CD4-positive, alpha-beta memory T cell (primary cell): ENCODE measurements at regions not wholly inside any gene's neighbourhood (a gene's known extent, or its start where the extent isn't known, plus 50 kb on each side); places are given as distances from the start of the nearest gene placed in this dataset.

ENCODE experiments used
- CTCF ChIA-PET: fragments of 350-600 bp; sonication (Branson Sonifier 250); formaldehyde crosslinking; loops from one replicate; lab custom pipeline; 2021; ENCODE audit warnings: inconsistent platforms; ENCODE audit not compliant: partially characterized antibody; lab: Charles Lee
- POLR2A ChIA-PET: fragments of 350-600 bp; sonication (Branson Sonifier 250); formaldehyde crosslinking; loops from one replicate; lab custom pipeline; 2021; ENCODE audit not compliant: partially characterized antibody; lab: Charles Lee
- DNase-seq, 5 donors: peaks; one replicate each; pipeline versions ENCODE4 v3.0.0 to v3.0.0-alpha.2; 2020 to 2022; ENCODE audit warnings: mixed read lengths in 1 of 5
- H3K27ac ChIP-seq: one replicate; pipeline ENCODE4 v1.7.0; 2013; ENCODE audit warnings: low read depth, low read length
- H3K27me3 ChIP-seq: 2 replicates; pipeline ENCODE4 v1.7.0; 2013; ENCODE audit warnings: mild to moderate bottlenecking, low read length, moderate library complexity; ENCODE audit not compliant: insufficient read depth
- H3K36me3 ChIP-seq: 2 replicates; pipeline ENCODE4 v1.7.0; 2013; ENCODE audit warnings: mild to moderate bottlenecking, low read length, moderate library complexity; ENCODE audit not compliant: insufficient read depth
- H3K4me1 ChIP-seq: 2 replicates; pipeline ENCODE4 v1.7.0; 2013; ENCODE audit warnings: mild to moderate bottlenecking, low read length, moderate library complexity; ENCODE audit not compliant: insufficient read depth
- H3K4me3 ChIP-seq, 2 donors: one replicate each; pipeline ENCODE4 v1.7.0; 2013; ENCODE audit warnings: low read length in 2 of 2, mild to moderate bottlenecking in 1 of 2
- H3K9me3 ChIP-seq, 2 donors: one replicate each; pipeline ENCODE4 v1.7.0; 2013; ENCODE audit warnings: low read length in 2 of 2, control low read depth in 1 of 2; ENCODE audit not compliant: control insufficient read depth in 1 of 2
- H3K27ac Mint-ChIP-seq, 7 donors: one replicate each; pipeline ENCODE4 v1.8.0; 2020 to 2021; ENCODE audit warnings: mixed read lengths in 7 of 7, mild to moderate bottlenecking in 6 of 7, inconsistent platforms in 3 of 7, moderate library complexity in 3 of 7
- H3K27me3 Mint-ChIP-seq, 2 donors: one replicate each; pipeline ENCODE4 v1.8.0; 2020 to 2021; ENCODE audit warnings: mixed read lengths in 2 of 2
- H3K36me3 Mint-ChIP-seq, 2 donors: one replicate each; pipeline ENCODE4 v1.8.0; 2020 to 2021; ENCODE audit warnings: mixed read lengths in 2 of 2, inconsistent platforms in 1 of 2, mild to moderate bottlenecking in 1 of 2
- H3K4me1 Mint-ChIP-seq, 4 donors: one replicate each; pipeline ENCODE4 v1.8.0; 2020 to 2021; ENCODE audit warnings: mixed read lengths in 4 of 4, mild to moderate bottlenecking in 1 of 4
- H3K4me3 Mint-ChIP-seq, 8 donors: one replicate each; pipeline ENCODE4 v1.8.0; 2020 to 2021; ENCODE audit warnings: mixed read lengths in 8 of 8, mild to moderate bottlenecking in 7 of 8, moderate library complexity in 6 of 8, inconsistent platforms in 3 of 8
- H3K9me3 Mint-ChIP-seq, 8 donors: one replicate each; pipeline ENCODE4 v1.8.0; 2020 to 2021; ENCODE audit warnings: mixed read lengths in 8 of 8, mild to moderate bottlenecking in 5 of 8, inconsistent platforms in 3 of 8, moderate library complexity in 1 of 8
- intact Hi-C: fragments of 100-400 bp; cut with micrococcal nuclease; formaldehyde crosslinking; loops from one replicate; pipeline ENCODE4 v1.15.1; 2023

- Histone ChIP-seq H3K4me3 (no peak overlapping the region), H3K27ac (no peak overlapping the region), H3K4me1 (no peaks in the 10 kb centered on the region), H3K9me3 (no peaks in the 10 kb centered on the region), H3K27me3 (no peaks in the 10 kb centered on the region), H3K36me3 (no peaks in the 10 kb centered on the region)
- no peaks in the 10 kb centered on the region for H3K27me3 Mint-ChIP-seq
- DNase-seq: no peak
- no peak overlapping the region for H3K4me3 Mint-ChIP-seq
- no peaks in the 10 kb centered on the region for H3K4me1 Mint-ChIP-seq
- no peak overlapping the region for H3K27ac Mint-ChIP-seq
- ChIA-PET POLR2A (no interaction called here), CTCF (no interaction called here)
- no peaks in the 10 kb centered on the region for H3K36me3 Mint-ChIP-seq
- peaks cover 3 to 38% (median 17%) of the 10 kb centered on the region in 8 donors for H3K9me3 Mint-ChIP-seq
- intact Hi-C loops: no loop called here
Measured at GRCh38 chr16:7997966-7998365, 592.3 kb downstream of the TMEM114 start.

GRCh38 chr16:7992616-7993015, 597.7 kb downstream of the TMEM114 start:
- intact Hi-C loops: no loop called here
- H3K9me3 Mint-ChIP-seq: peaks cover 6 to 45% (median 18%) of the 10 kb centered on the region in 8 donors
- H3K4me3 ChIP-seq: no peak overlapping the region
- no peaks in the 10 kb centered on the region for H3K27me3 Mint-ChIP-seq
- no peaks in the 10 kb centered on the region for H3K4me1 Mint-ChIP-seq
- H3K4me1 ChIP-seq: no peaks in the 10 kb centered on the region
- H3K36me3 Mint-ChIP-seq: peaks cover 0 to 3% of the 10 kb centered on the region in 2 donors
- H3K36me3 ChIP-seq: no peaks in the 10 kb centered on the region
- ChIA-PET POLR2A (no interaction called here), CTCF (no interaction called here)
- no peak overlapping the region for H3K4me3 Mint-ChIP-seq
- H3K27ac ChIP-seq: no peak overlapping the region
- no peaks in the 10 kb centered on the region for H3K9me3 ChIP-seq
- no peak overlapping the region for H3K27ac Mint-ChIP-seq
- no peaks in the 10 kb centered on the region for H3K27me3 ChIP-seq
- DNase-seq: no peak

GRCh38 chr16:7990626-7991260, 599.6 kb downstream of the TMEM114 start:
- H3K27ac Mint-ChIP-seq: no peak overlapping the region
- no peaks in the 10 kb centered on the region for H3K4me1 Mint-ChIP-seq
- Histone ChIP-seq H3K9me3 (no peaks in the 10 kb centered on the region), H3K27ac (no peak overlapping the region), H3K36me3 (no peaks in the 10 kb centered on the region), H3K27me3 (no peaks in the 10 kb centered on the region), H3K4me1 (no peaks in the 10 kb centered on the region), H3K4me3 (no peak overlapping the region)
- DNase-seq: no peak
- POLR2A ChIA-PET: no interaction called here
- H3K4me3 Mint-ChIP-seq: no peak overlapping the region
- H3K27me3 Mint-ChIP-seq: no peaks in the 10 kb centered on the region
- peaks cover 6 to 37% (median 18%) of the 10 kb centered on the region in 8 donors for H3K9me3 Mint-ChIP-seq
- intact Hi-C loops: no loop called here
- CTCF ChIA-PET: no interaction called here
- peaks cover 0 to 3% of the 10 kb centered on the region in 2 donors for H3K36me3 Mint-ChIP-seq

GRCh38 chr16:7983676-7984075, 606.6 kb downstream of the TMEM114 start:
- no peaks in the 10 kb centered on the region for H3K36me3 Mint-ChIP-seq
- H3K36me3 ChIP-seq: no peaks in the 10 kb centered on the region

DNA sequence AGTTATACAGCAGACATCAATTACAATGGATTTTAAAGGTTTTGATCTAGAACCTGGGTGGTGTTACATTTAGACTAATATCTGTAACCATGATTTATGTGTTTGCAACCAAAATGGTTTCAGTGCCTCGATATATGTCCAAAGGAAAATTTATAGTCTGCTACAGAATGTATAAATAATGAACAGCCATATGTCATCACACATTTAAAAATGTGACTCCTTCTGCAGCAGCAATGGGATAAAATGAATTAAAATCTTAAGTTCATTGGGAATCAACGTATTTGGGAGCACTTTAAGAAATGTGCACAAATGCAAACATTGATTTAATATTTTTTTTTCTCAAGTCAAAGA, 610.2 kb downstream of the TMEM114 start:
- Mint-ChIP-seq H3K27me3 (no peaks in the 10 kb centered on the region), H3K36me3 (no peaks in the 10 kb centered on the region), H3K27ac (no peak overlapping the region), H3K4me3 (no peak overlapping the region), H3K9me3 (peaks cover 0 to 9% (median 5%) of the 10 kb centered on the region in 8 donors), H3K4me1 (no peaks in the 10 kb centered on the region)
- intact Hi-C loops: no loop called here
- H3K4me1 ChIP-seq: no peaks in the 10 kb centered on the region
- DNase-seq: no peak
- ChIA-PET POLR2A (no interaction called here), CTCF (no interaction called here)
- no peak overlapping the region for H3K4me3 ChIP-seq
- H3K36me3 ChIP-seq: no peaks in the 10 kb centered on the region
- H3K9me3 ChIP-seq: peaks cover 0 to 4% of the 10 kb centered on the region in 2 donors
- H3K27ac ChIP-seq: no peak overlapping the region
- H3K27me3 ChIP-seq: no peaks in the 10 kb centered on the region

More at GRCh38 chr16:7983676-7984075, 606.6 kb downstream of the TMEM114 start:
- DNase-seq: no peak
- no peaks in the 10 kb centered on the region for H3K4me1 ChIP-seq
- POLR2A ChIA-PET: no interaction called here
- Mint-ChIP-seq H3K4me1 (no peaks in the 10 kb centered on the region), H3K4me3 (no peak overlapping the region), H3K27ac (no peak overlapping the region), H3K9me3 (peaks cover 2 to 21% (median 6%) of the 10 kb centered on the region in 8 donors), H3K27me3 (no peaks in the 10 kb centered on the region)
- no peaks in the 10 kb centered on the region for H3K9me3 ChIP-seq
- intact Hi-C loops: no loop called here
- H3K27me3 ChIP-seq: no peaks in the 10 kb centered on the region
- H3K27ac ChIP-seq: no peak overlapping the region
- H3K4me3 ChIP-seq: no peak overlapping the region
- CTCF ChIA-PET: no interaction called here

DNA sequence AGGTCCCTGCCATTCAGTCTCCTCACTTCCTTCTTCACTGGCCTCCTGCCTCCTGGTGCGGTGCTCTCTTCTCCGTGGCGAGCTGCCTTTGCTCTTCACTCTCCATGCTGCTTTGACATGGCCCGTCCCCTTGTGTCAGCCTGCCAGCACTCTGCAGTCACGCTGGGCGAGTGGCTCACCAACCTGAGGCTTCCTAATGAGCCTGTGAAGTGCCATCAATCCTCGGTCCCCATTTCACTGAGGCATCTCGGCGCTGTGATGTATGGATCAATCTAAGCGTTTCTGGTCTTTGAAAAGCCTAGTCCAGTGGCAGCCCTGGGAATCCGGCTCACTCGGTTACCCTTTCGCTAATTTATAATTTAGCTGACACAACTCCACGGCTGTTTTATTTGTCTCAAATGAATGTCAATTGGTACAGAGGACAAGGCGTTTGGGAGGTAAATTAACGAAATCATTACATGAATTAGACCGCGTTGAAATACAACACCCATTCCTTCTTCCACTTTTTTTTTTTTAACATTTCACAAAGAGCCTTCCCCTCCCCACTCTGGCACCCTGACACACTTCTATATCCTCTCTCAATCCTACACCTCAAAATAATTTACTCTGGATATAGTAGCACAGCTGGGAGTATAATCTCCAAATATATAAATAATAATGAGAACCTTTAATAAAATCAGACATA, 610.7 kb downstream of the TMEM114 start:
- Mint-ChIP-seq H3K27ac (no peak overlapping the region), H3K36me3 (no peaks in the 10 kb centered on the region), H3K4me3 (no peak overlapping the region), H3K9me3 (peaks cover 0 to 10% (median 5%) of the 10 kb centered on the region in 8 donors), H3K4me1 (no peaks in the 10 kb centered on the region), H3K27me3 (no peaks in the 10 kb centered on the region)
- no peaks in the 10 kb centered on the region for H3K36me3 ChIP-seq
- H3K4me1 ChIP-seq: no peaks in the 10 kb centered on the region
- H3K4me3 ChIP-seq: no peak overlapping the region
- intact Hi-C loops: no loop called here
- ChIA-PET CTCF (no interaction called here), POLR2A (no interaction called here)
- no peak overlapping the region for H3K27ac ChIP-seq
- peaks cover 0 to 4% of the 10 kb centered on the region in 2 donors for H3K9me3 ChIP-seq
- DNase-seq: no peak
- no peaks in the 10 kb centered on the region for H3K27me3 ChIP-seq

GRCh38 chr16:7976563-7976962, 613.7 kb downstream of the TMEM114 start:
- Mint-ChIP-seq H3K27ac (no peak overlapping the region), H3K4me3 (no peak overlapping the region), H3K36me3 (no peaks in the 10 kb centered on the region), H3K4me1 (no peaks in the 10 kb centered on the region), H3K9me3 (peaks cover 4 to 15% (median 9%) of the 10 kb centered on the region in 8 donors), H3K27me3 (no peaks in the 10 kb centered on the region)
- CTCF ChIA-PET: no interaction called here
- POLR2A ChIA-PET: no interaction called here
- DNase-seq: no peak
- no peaks in the 10 kb centered on the region for H3K27me3 ChIP-seq
- peaks cover 0 to 4% of the 10 kb centered on the region in 2 donors for H3K9me3 ChIP-seq
- H3K4me1 ChIP-seq: no peaks in the 10 kb centered on the region
- no peaks in the 10 kb centered on the region for H3K36me3 ChIP-seq
- no peak overlapping the region for H3K4me3 ChIP-seq
- intact Hi-C loops: no loop called here
- H3K27ac ChIP-seq: no peak overlapping the region
